SK-N-MC (cell line): ENCODE measurements at regions not wholly inside any gene's neighbourhood (a gene's known extent, or its start where the extent isn't known, plus 50 kb on each side); places are given as distances from the start of the nearest gene placed in this dataset.

Experiments
- EZH2 ChIP-seq: fragments of 200-600 bp; sonication (generic); IDR thresholded peaks from one replicate; pipeline ENCODE4 v1.6.1; 2017; ENCODE audit warnings: antibody characterized with exemption
- FOXP2 ChIP-seq: optimal IDR thresholded peaks from 2 replicates; pipeline ENCODE3; 2011; ENCODE audit warnings: mild to moderate bottlenecking, moderate library complexity; ENCODE audit not compliant: insufficient read depth; ENCODE audit errors: extremely low read length, control extremely low read depth
- POLR2AphosphoS5 ChIP-seq: IDR thresholded peaks from 2 replicates; pipeline ENCODE4 v1.6.1; 2012; ENCODE audit warnings: mild to moderate bottlenecking, low read depth, low read length, borderline replicate concordance

- no peak for TF ChIP-seq EZH2
- no peak for TF ChIP-seq POLR2AphosphoS5
- no peak for TF ChIP-seq FOXP2
Measured at GRCh38 chr20:24190905-24191304, 202.3 kb upstream of the GGTLC1 start.
